Tibial artery (tissue), 4 donors: ENCODE measurements at regions not wholly inside any gene's neighbourhood (a gene's known extent, or its start where the extent isn't known, plus 50 kb on each side); places are given as distances from the start of the nearest gene placed in this dataset.

ENCODE experiments used
- DNase-seq, 2 donors: peaks; one replicate each; pipeline ENCODE4 v3.0.0-alpha.2; 2019
- H3K27ac ChIP-seq, 2 donors: fragments of 200-600 bp; sonication (generic) in 1 of 2; 1 replicate in 1 of 2; 2 replicates in 1 of 2; pipeline ENCODE4 v1.5.1; 2018 to 2019; ENCODE audit warnings: mild to moderate bottlenecking in 1 of 2
- H3K27me3 ChIP-seq, 2 donors: fragments of 200-600 bp; sonication (generic) in 1 of 2; one replicate each; pipeline versions ENCODE4 v1.5.1 to v1.6.0; 2016 to 2019
- H3K36me3 ChIP-seq, 3 donors: fragments of 200-600 bp; sonication (generic) in 2 of 3; one replicate each; pipeline ENCODE4 v1.5.1; 2016 to 2019; ENCODE audit warnings: mild to moderate bottlenecking in 2 of 3
- H3K4me1 ChIP-seq, 4 donors: fragments of 200-600 bp; sonication (generic) in 2 of 4; 1 replicate in 3 of 4; 2 replicates in 1 of 4; pipeline ENCODE4 v1.5.1; 2016 to 2019
- H3K4me3 ChIP-seq, 2 donors: fragments of 200-600 bp; sonication (generic) in 1 of 2; 1 replicate in 1 of 2; 2 replicates in 1 of 2; pipeline ENCODE4 v1.5.1; 2018 to 2019; ENCODE audit warnings: mild to moderate bottlenecking in 2 of 2
- H3K9me3 ChIP-seq, 3 donors: fragments of 200-600 bp; sonication (generic) in 1 of 3; one replicate each; pipeline ENCODE4 v1.5.1; 2016 to 2019
- intact Hi-C: fragments of 100-400 bp; cut with DNase I; formaldehyde crosslinking; loops from one replicate; pipeline ENCODE4 v1.15.0; 2023; ENCODE audit warnings: low total_unique reads
- TF ChIP-seq, protein P1 (sequence below), 2 experiments: fragments of 200-600 bp in 1 of 2; fragments of 450-650 bp in 1 of 2; IDR thresholded peaks; one replicate each; pipeline ENCODE4 v1.5.1; 2017 to 2019; ENCODE audit warnings: antibody characterized with exemption in 2 of 2, mild to moderate bottlenecking in 1 of 2, moderate library complexity in 1 of 2

GRCh38 chr14:85190251-85190650 is 339.7 kb upstream of the FLRT2 start:
- no peak overlapping the region for H3K4me3 ChIP-seq
- intact Hi-C loops, result no loop called here

GRCh38 chr14:85191986-85192385 is 338.0 kb upstream of the FLRT2 start:
- TF ChIP-seq, protein P1, sequence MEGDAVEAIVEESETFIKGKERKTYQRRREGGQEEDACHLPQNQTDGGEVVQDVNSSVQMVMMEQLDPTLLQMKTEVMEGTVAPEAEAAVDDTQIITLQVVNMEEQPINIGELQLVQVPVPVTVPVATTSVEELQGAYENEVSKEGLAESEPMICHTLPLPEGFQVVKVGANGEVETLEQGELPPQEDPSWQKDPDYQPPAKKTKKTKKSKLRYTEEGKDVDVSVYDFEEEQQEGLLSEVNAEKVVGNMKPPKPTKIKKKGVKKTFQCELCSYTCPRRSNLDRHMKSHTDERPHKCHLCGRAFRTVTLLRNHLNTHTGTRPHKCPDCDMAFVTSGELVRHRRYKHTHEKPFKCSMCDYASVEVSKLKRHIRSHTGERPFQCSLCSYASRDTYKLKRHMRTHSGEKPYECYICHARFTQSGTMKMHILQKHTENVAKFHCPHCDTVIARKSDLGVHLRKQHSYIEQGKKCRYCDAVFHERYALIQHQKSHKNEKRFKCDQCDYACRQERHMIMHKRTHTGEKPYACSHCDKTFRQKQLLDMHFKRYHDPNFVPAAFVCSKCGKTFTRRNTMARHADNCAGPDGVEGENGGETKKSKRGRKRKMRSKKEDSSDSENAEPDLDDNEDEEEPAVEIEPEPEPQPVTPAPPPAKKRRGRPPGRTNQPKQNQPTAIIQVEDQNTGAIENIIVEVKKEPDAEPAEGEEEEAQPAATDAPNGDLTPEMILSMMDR (IDR thresholded peaks at IDR 0.05), result no peak
- Histone ChIP-seq H3K36me3 (no peaks in the 10 kb centered on the region), H3K4me3 (no peak overlapping the region), H3K27ac (no peak overlapping the region), H3K9me3 (no peaks in the 10 kb centered on the region), H3K27me3 (no peaks in the 10 kb centered on the region), H3K4me1 (no peaks in the 10 kb centered on the region)
- intact Hi-C loops, result no loop called here
- DNase-seq, result no peak

More at GRCh38 chr14:85190251-85190650, 339.7 kb upstream of the FLRT2 start:
- TF ChIP-seq, protein P1 (IDR thresholded peaks at IDR 0.05), result no peak
- Histone ChIP-seq H3K4me1 (no peaks in the 10 kb centered on the region), H3K27ac (no peak overlapping the region), H3K27me3 (no peaks in the 10 kb centered on the region), H3K36me3 (no peaks in the 10 kb centered on the region), H3K9me3 (no peaks in the 10 kb centered on the region)
- no peak for DNase-seq

DNA sequence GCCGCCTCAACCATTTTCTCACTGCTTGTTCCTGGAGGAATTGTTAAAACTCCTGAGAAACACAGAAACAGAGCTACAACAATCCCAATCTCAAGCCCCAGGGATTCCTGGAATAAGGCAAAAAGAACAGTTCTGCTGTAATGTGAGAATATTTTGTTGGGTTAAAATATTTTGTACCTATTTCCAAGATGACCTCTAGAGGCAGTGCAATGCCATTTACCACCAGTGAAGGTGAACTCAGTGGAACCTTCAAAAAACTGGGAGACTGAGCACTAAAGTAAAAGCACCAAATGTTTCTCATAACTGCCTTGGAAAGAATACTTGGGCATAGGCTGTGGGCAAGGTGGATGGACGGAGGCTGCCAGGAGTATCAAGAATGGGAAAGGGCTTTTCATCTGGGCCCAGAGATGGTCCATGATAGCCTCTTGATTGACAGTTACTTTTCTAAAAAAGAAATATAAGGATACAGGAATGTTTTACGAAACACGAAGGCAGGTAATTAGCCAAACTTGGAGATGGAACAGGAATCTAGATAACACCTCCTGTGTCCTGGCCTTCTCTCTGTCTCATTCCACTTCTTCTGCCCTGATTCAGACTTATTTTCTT is 334.0 kb upstream of the FLRT2 start:
- TF ChIP-seq, protein P1 (IDR thresholded peaks at IDR 0.05), result peak; percentile 37 to 40
- Histone ChIP-seq H3K4me3 (no peak overlapping the region), H3K36me3 (no peaks in the 10 kb centered on the region), H3K27me3 (no peaks in the 10 kb centered on the region), H3K27ac (no peak overlapping the region), H3K4me1 (no peaks in the 10 kb centered on the region), H3K9me3 (no peaks in the 10 kb centered on the region)
- no peak for DNase-seq
- intact Hi-C loops, result no loop called here

- Histone ChIP-seq H3K27ac (no peak overlapping the region), H3K4me1 (no peaks in the 10 kb centered on the region), H3K4me3 (no peak overlapping the region), H3K9me3 (no peaks in the 10 kb centered on the region), H3K36me3 (no peaks in the 10 kb centered on the region), H3K27me3 (no peaks in the 10 kb centered on the region)
- TF ChIP-seq, protein P1 (IDR thresholded peaks at IDR 0.05), result no peak
- intact Hi-C loops, result no loop called here
- no peak for DNase-seq
Measured at GRCh38 chr14:85198001-85198400, 331.9 kb upstream of the FLRT2 start.

DNA sequence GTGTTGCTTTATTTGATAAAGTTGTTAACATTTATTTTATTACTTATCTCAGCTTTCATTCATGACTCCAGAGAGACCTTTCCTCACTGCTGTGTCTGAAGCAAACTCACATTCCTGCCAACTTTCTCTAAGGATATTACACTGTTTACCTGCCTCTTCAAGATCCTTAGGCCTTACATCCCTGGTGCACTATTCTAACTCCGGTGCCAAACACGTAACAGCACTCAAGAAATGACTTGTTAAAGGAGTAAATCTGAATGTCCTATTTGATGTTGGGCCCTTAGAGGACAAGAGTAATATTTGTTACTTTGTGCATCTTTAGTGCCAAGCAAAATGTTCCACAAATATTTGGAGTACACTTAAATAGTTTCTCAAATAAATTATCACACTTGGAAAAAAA is 324.1 kb upstream of the FLRT2 start:
- Histone ChIP-seq H3K4me1 (no peaks in the 10 kb centered on the region), H3K36me3 (no peaks in the 10 kb centered on the region), H3K27ac (no peak overlapping the region), H3K27me3 (no peaks in the 10 kb centered on the region), H3K9me3 (no peaks in the 10 kb centered on the region), H3K4me3 (no peak overlapping the region)
- no peak for DNase-seq
- intact Hi-C loops, result no loop called here
- TF ChIP-seq, protein P1 (IDR thresholded peaks at IDR 0.05), result no peak

DNA sequence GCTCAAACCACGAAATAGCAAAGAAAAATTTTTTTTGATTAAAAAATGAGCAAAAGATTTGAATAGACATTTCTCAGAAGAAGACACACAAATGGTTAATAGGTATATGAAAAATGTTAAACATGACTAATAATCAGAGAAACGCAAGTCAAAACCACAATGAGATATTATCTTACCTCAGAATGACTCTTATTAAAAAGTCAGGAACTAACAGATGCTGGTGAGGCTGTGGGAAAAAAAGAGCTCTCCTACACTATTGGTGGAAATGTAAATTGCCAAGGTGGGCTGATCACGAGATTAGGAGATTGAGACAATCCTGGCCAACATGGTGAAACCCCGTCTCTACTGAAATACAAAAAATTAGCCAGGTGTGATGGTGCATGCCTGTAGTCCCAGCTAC is 315.5 kb upstream of the FLRT2 start:
- TF ChIP-seq, protein P1 (IDR thresholded peaks at IDR 0.05), result no peak
- no peak overlapping the region for H3K4me3 ChIP-seq

More for the DNA sequence above, 315.5 kb upstream of the FLRT2 start:
- Histone ChIP-seq H3K4me1 (no peaks in the 10 kb centered on the region), H3K36me3 (no peaks in the 10 kb centered on the region), H3K9me3 (peaks cover 0 to 4% (median 0%) of the 10 kb centered on the region in 3 donors), H3K27ac (no peak overlapping the region), H3K27me3 (no peaks in the 10 kb centered on the region)
- no peak for DNase-seq
- intact Hi-C loops, result no loop called here
